Heart left ventricle (tissue), 16 donors: ENCODE measurements at regions not wholly inside any gene's neighbourhood (a gene's known extent, or its start where the extent isn't known, plus 50 kb on each side); places are given as distances from the start of the nearest gene placed in this dataset.

Experiments
- ATAC-seq, 4 donors: fragments of 200-7000 bp; cut with Tn5 transposase; one replicate each; pipeline ENCODE4 v1.9.1; 2020 to 2022; ENCODE audit warnings: moderate library complexity in 4 of 4, mild to moderate bottlenecking in 3 of 4, moderate number of reproducible peaks in 1 of 4
- DNase-seq, 5 donors: peaks; one replicate each; pipeline ENCODE4 v3.0.0-alpha.2; 2020
- H3K27ac ChIP-seq, 12 donors: fragments of 200-600 bp; sonication (generic) in 4 of 12; one replicate each; pipeline versions ENCODE4 v1.5.0 to v1.8.0; 2016 to 2022; ENCODE audit warnings: mild to moderate bottlenecking in 2 of 12
- H3K27me3 ChIP-seq, 9 donors: fragments of 200-600 bp; sonication (generic) in 2 of 9; one replicate each; pipeline versions ENCODE4 v1.5.1 to v1.8.0; 2016 to 2022; ENCODE audit warnings: mild to moderate bottlenecking in 3 of 9
- H3K36me3 ChIP-seq, 9 donors: fragments of 200-600 bp; sonication (generic) in 2 of 9; one replicate each; pipeline versions ENCODE4 v1.5.0 to v1.8.0; 2018 to 2022; ENCODE audit warnings: mild to moderate bottlenecking in 2 of 9
- H3K4me1 ChIP-seq, 12 donors: fragments of 200-600 bp; sonication (generic) in 4 of 12; one replicate each; pipeline versions ENCODE4 v1.5.0 to v1.8.0; 2016 to 2022; ENCODE audit warnings: mild to moderate bottlenecking in 3 of 12
- H3K4me3 ChIP-seq, 12 donors: fragments of 200-600 bp; sonication (generic) in 4 of 12; one replicate each; pipeline versions ENCODE4 v1.5.0 to v1.8.0; 2017 to 2022; ENCODE audit warnings: mild to moderate bottlenecking in 9 of 12, moderate library complexity in 4 of 12
- H3K9me3 ChIP-seq, 12 donors: fragments of 200-600 bp; sonication (generic) in 4 of 12; one replicate each; pipeline versions ENCODE4 v1.5.0 to v1.8.0; 2016 to 2022; ENCODE audit warnings: mild to moderate bottlenecking in 1 of 12
- CTCF ChIP-seq, 12 donors: fragments of 200-600 bp; sonication (generic) in 4 of 12; IDR thresholded peaks; one replicate each; pipeline versions ENCODE4 v1.5.0 to v1.8.0; 2018 to 2022; ENCODE audit warnings: antibody characterized with exemption in 12 of 12, mild to moderate bottlenecking in 5 of 12
- POLR2A ChIP-seq, 2 donors: fragments of 450-650 bp; IDR thresholded peaks; one replicate each; pipeline ENCODE4 v1.6.1; 2017; ENCODE audit warnings: antibody characterized with exemption in 2 of 2, mild to moderate bottlenecking in 2 of 2, moderate library complexity in 2 of 2
- WGBS, 4 donors: extraction: QIAGEN DNeasy Blood & Tissue Kit in 2 of 4; methylation state at CpG; one replicate each; pipeline versions ENCODE4 v1.1.5 to v1.1.7; 2013 to 2018; 5-methylcytosine and 5-hydroxymethylcytosine counted together
- intact Hi-C, 10 donors: fragments of 100-400 bp; cut with DNase I; formaldehyde crosslinking; loops; one replicate each; pipeline versions ENCODE4 v1.11.1 to v1.14.2; 2022
- donor health status: ischemic (EF 13 %, LVEDD 7.1; RV severe dilation, severe dysfunction).
- donor health status: healthy with polysubstance abuse.
- donor health status: DM: no; HTN: yes; CAD: no.
- donor health status: DM: no; HTN: no; CAD: no.
- donor health status: ischemic (EF 25% LVEDD 6.9; RV normal size, moderate dysfunction).
- donor health status: ischemic (EF 25% LVEDD 5.7; RV mildly dilated, moderate dysfunction).
- donor health status: healthy.
- donor health status: DM: yes; HTN: yes; CAD: no.
- donor health status: ischemic (EF 35%, LVEDD 5.7; RV mildly dilated, moderate dysfunction).
- donor health status: nonischemic (EF 11% LVEDD 7.7; RV severe dilation, severe dysfunction).
- donor health status: DM: yes; HTN: yes; CAD: no.
- donor health status: PGD.
- donor health status: ischemic (EF 29% LVEDD 5.4; RV normal size, mild dysfunction).
- donor health status: nonischemic (EF 23%, LVEDD 6.1; RV moderate dilation, normal function).

- intact Hi-C loops: no loop called here
- ATAC-seq (no peak), DNase-seq (no peak)
- Histone ChIP-seq H3K9me3 (no peaks in the 10 kb centered on the region), H3K27ac (no peak overlapping the region), H3K36me3 (no peaks in the 10 kb centered on the region), H3K4me1 (no peaks in the 10 kb centered on the region), H3K4me3 (no peak overlapping the region), H3K27me3 (no peaks in the 10 kb centered on the region)
- 85 to 90% (median 87%) methylated on average over 5 of the region's 5 CpGs for WGBS, 4 donors
- TF ChIP-seq POLR2A (IDR thresholded peaks at IDR 0.05) (no peak), CTCF (IDR thresholded peaks at IDR 0.05) (no peak)
These were observed 137.6 kb downstream of the CMPK2 start for GRCh38 chr2:6728156-6728555.

- DNase-seq (no peak), ATAC-seq (no peak)
- Histone ChIP-seq H3K27me3 (peaks cover 0 to 5% (median 0%) of the 10 kb centered on the region in 9 donors), H3K27ac (no peak overlapping the region), H3K9me3 (no peaks in the 10 kb centered on the region), H3K4me1 (no peaks in the 10 kb centered on the region), H3K4me3 (no peak overlapping the region), H3K36me3 (no peaks in the 10 kb centered on the region)
- TF ChIP-seq CTCF (IDR thresholded peaks at IDR 0.05): no peak
- TF ChIP-seq POLR2A (IDR thresholded peaks at IDR 0.05): no peak
- intact Hi-C loops: no loop called here
- WGBS, 4 donors: 88 to 96% (median 92%) methylated on average over 2 of the region's 2 CpGs
These were observed 135.7 kb downstream of the CMPK2 start for GRCh38 chr2:6730003-6730402.

- ATAC-seq (no peak), DNase-seq (no peak)
- 72 to 81% (median 74%) methylated on average over 5 of the region's 5 CpGs for WGBS, 4 donors
- TF ChIP-seq POLR2A (IDR thresholded peaks at IDR 0.05): no peak
- TF ChIP-seq CTCF (IDR thresholded peaks at IDR 0.05): no peak
- intact Hi-C loops: no loop called here
- H3K27me3 ChIP-seq: peaks cover 0 to 5% (median 0%) of the 10 kb centered on the region in 9 donors
- no peaks in the 10 kb centered on the region for H3K4me1 ChIP-seq
- no peak overlapping the region for H3K4me3 ChIP-seq
- H3K9me3 ChIP-seq: no peaks in the 10 kb centered on the region
- H3K36me3 ChIP-seq: no peaks in the 10 kb centered on the region
- H3K27ac ChIP-seq: no peak overlapping the region
These were observed 134.8 kb downstream of the CMPK2 start for GRCh38 chr2:6730649-6731532.

- Histone ChIP-seq H3K27ac (no peak overlapping the region), H3K36me3 (no peaks in the 10 kb centered on the region), H3K27me3 (no peaks in the 10 kb centered on the region), H3K4me1 (no peaks in the 10 kb centered on the region), H3K4me3 (no peak overlapping the region), H3K9me3 (no peaks in the 10 kb centered on the region)
- no peak for DNase-seq
- intact Hi-C loops: no loop called here
- no peak for ATAC-seq
- TF ChIP-seq POLR2A (IDR thresholded peaks at IDR 0.05) (no peak), CTCF (IDR thresholded peaks at IDR 0.05) (no peak)
- 81 to 85% (median 84%) methylated on average over 7 of the region's 7 CpGs for WGBS, 4 donors
These were observed 126.2 kb downstream of the CMPK2 start for GRCh38 chr2:6739547-6739946.
